ENCODE measurements at regions not wholly inside any gene's neighbourhood (a gene's known extent, or its start where the extent isn't known, plus 50 kb on each side); places are given as distances from the start of the nearest gene placed in this dataset.

GRCh38 chr4:175190654-175191053, 272.5 kb downstream of the ADAM29 start:
- Mint-ChIP-seq H3K9me3 (ENCODE audit: low read depth) (peaks cover 6% of the 10 kb centered on the region), H3K27ac (no peak overlapping the region), H3K27me3 (no peaks in the 10 kb centered on the region), H3K36me3 (no peaks in the 10 kb centered on the region), H3K4me1 (ENCODE audit: low read depth) (no peaks in the 10 kb centered on the region), H3K4me3 (no peak overlapping the region)

GRCh38 chr4:175198056-175198455, 279.9 kb downstream of the ADAM29 start:
- H3K9me3 Mint-ChIP-seq (ENCODE audit: low read depth), result no peaks in the 10 kb centered on the region
- H3K36me3 Mint-ChIP-seq, result no peaks in the 10 kb centered on the region
- no peaks in the 10 kb centered on the region for H3K4me1 Mint-ChIP-seq (ENCODE audit: low read depth)
- H3K27ac Mint-ChIP-seq, result no peak overlapping the region
- H3K4me3 Mint-ChIP-seq, result no peak overlapping the region
- no peaks in the 10 kb centered on the region for H3K27me3 Mint-ChIP-seq

- Mint-ChIP-seq H3K36me3 (no peaks in the 10 kb centered on the region), H3K4me1 (ENCODE audit: low read depth) (no peaks in the 10 kb centered on the region), H3K27me3 (no peaks in the 10 kb centered on the region), H3K27ac (no peak overlapping the region), H3K4me3 (no peak overlapping the region), H3K9me3 (ENCODE audit: low read depth) (peaks cover 4% of the 10 kb centered on the region)
Measured at GRCh38 chr4:175215208-175215607, 297.1 kb downstream of the ADAM29 start.

GRCh38 chr4:175215657-175216056, 297.5 kb downstream of the ADAM29 start:
- no peak overlapping the region for H3K27ac Mint-ChIP-seq

GRCh38 chr4:175229154-175229553, 311.0 kb downstream of the ADAM29 start:
- Mint-ChIP-seq H3K9me3 (ENCODE audit: low read depth) (peaks cover 3% of the 10 kb centered on the region), H3K4me3 (no peak overlapping the region), H3K27ac (no peak overlapping the region), H3K4me1 (ENCODE audit: low read depth) (no peaks in the 10 kb centered on the region), H3K36me3 (no peaks in the 10 kb centered on the region), H3K27me3 (no peaks in the 10 kb centered on the region)

More at GRCh38 chr4:175215657-175216056, 297.5 kb downstream of the ADAM29 start:
- H3K4me1 Mint-ChIP-seq (ENCODE audit: low read depth), result no peaks in the 10 kb centered on the region
- H3K4me3 Mint-ChIP-seq, result no peak overlapping the region
- H3K9me3 Mint-ChIP-seq (ENCODE audit: low read depth), result peaks cover 4% of the 10 kb centered on the region
- no peaks in the 10 kb centered on the region for H3K27me3 Mint-ChIP-seq
- H3K36me3 Mint-ChIP-seq, result no peaks in the 10 kb centered on the region

GRCh38 chr4:175234162-175234561, 316.0 kb downstream of the ADAM29 start:
- H3K27ac Mint-ChIP-seq, result no peak overlapping the region
- H3K36me3 Mint-ChIP-seq, result no peaks in the 10 kb centered on the region
- H3K27me3 Mint-ChIP-seq, result no peaks in the 10 kb centered on the region
- H3K9me3 Mint-ChIP-seq (ENCODE audit: low read depth), result peaks cover 3% of the 10 kb centered on the region
- no peaks in the 10 kb centered on the region for H3K4me1 Mint-ChIP-seq (ENCODE audit: low read depth)
- H3K4me3 Mint-ChIP-seq, result no peak overlapping the region

- Mint-ChIP-seq H3K9me3 (ENCODE audit: low read depth) (peaks cover 5% of the 10 kb centered on the region), H3K4me3 (no peak overlapping the region)
Measured at GRCh38 chr4:175238827-175239517, 320.8 kb downstream of the ADAM29 start.

GRCh38 chr4:175246941-175247340, 328.8 kb downstream of the ADAM29 start:
- Mint-ChIP-seq H3K27me3 (no peaks in the 10 kb centered on the region), H3K4me1 (ENCODE audit: low read depth) (no peaks in the 10 kb centered on the region), H3K4me3 (no peak overlapping the region), H3K9me3 (ENCODE audit: low read depth) (no peaks in the 10 kb centered on the region), H3K27ac (no peak overlapping the region), H3K36me3 (no peaks in the 10 kb centered on the region)

More at GRCh38 chr4:175238827-175239517, 320.8 kb downstream of the ADAM29 start:
- Mint-ChIP-seq H3K27me3 (no peaks in the 10 kb centered on the region), H3K36me3 (no peaks in the 10 kb centered on the region), H3K27ac (no peak overlapping the region), H3K4me1 (ENCODE audit: low read depth) (no peaks in the 10 kb centered on the region)

GRCh38 chr4:175252642-175253041, 334.5 kb downstream of the ADAM29 start:
- Mint-ChIP-seq H3K4me1 (ENCODE audit: low read depth) (no peaks in the 10 kb centered on the region), H3K4me3 (no peak overlapping the region), H3K36me3 (no peaks in the 10 kb centered on the region), H3K27ac (no peak overlapping the region), H3K9me3 (ENCODE audit: low read depth) (peaks cover 4% of the 10 kb centered on the region), H3K27me3 (no peaks in the 10 kb centered on the region)

- H3K4me3 Mint-ChIP-seq, result no peak overlapping the region
- no peak overlapping the region for H3K27ac Mint-ChIP-seq
- H3K9me3 Mint-ChIP-seq (ENCODE audit: low read depth), result peaks cover 4% of the 10 kb centered on the region
- no peaks in the 10 kb centered on the region for H3K36me3 Mint-ChIP-seq
- H3K4me1 Mint-ChIP-seq (ENCODE audit: low read depth), result no peaks in the 10 kb centered on the region
- no peaks in the 10 kb centered on the region for H3K27me3 Mint-ChIP-seq
Measured at GRCh38 chr4:175253184-175253902, 335.2 kb downstream of the ADAM29 start.

- H3K4me3 Mint-ChIP-seq, result no peak overlapping the region
- H3K27me3 Mint-ChIP-seq, result no peaks in the 10 kb centered on the region
- H3K27ac Mint-ChIP-seq, result no peak overlapping the region
- no peaks in the 10 kb centered on the region for H3K36me3 Mint-ChIP-seq
- H3K9me3 Mint-ChIP-seq (ENCODE audit: low read depth), result no peaks in the 10 kb centered on the region
- no peaks in the 10 kb centered on the region for H3K4me1 Mint-ChIP-seq (ENCODE audit: low read depth)
Measured at GRCh38 chr4:175263537-175263936, 345.4 kb downstream of the ADAM29 start.

GRCh38 chr4:175271010-175271630, 353.0 kb downstream of the ADAM29 start:
- Mint-ChIP-seq H3K36me3 (no peaks in the 10 kb centered on the region), H3K4me1 (ENCODE audit: low read depth) (no peaks in the 10 kb centered on the region), H3K9me3 (ENCODE audit: low read depth) (no peaks in the 10 kb centered on the region), H3K4me3 (no peak overlapping the region), H3K27ac (no peak overlapping the region), H3K27me3 (no peaks in the 10 kb centered on the region)

- no peak overlapping the region for H3K27ac Mint-ChIP-seq
Measured at GRCh38 chr4:175273995-175274753, 356.0 kb downstream of the ADAM29 start.

GRCh38 chr4:175277816-175278215, 359.7 kb downstream of the ADAM29 start:
- Mint-ChIP-seq H3K27me3 (no peaks in the 10 kb centered on the region), H3K4me3 (no peak overlapping the region), H3K4me1 (ENCODE audit: low read depth) (no peaks in the 10 kb centered on the region), H3K36me3 (no peaks in the 10 kb centered on the region), H3K27ac (no peak overlapping the region), H3K9me3 (ENCODE audit: low read depth) (no peaks in the 10 kb centered on the region)

More at GRCh38 chr4:175273995-175274753, 356.0 kb downstream of the ADAM29 start:
- Mint-ChIP-seq H3K36me3 (no peaks in the 10 kb centered on the region), H3K27me3 (no peaks in the 10 kb centered on the region), H3K4me1 (ENCODE audit: low read depth) (no peaks in the 10 kb centered on the region), H3K9me3 (ENCODE audit: low read depth) (no peaks in the 10 kb centered on the region), H3K4me3 (no peak overlapping the region)

GRCh38 chr4:175280153-175280552, 362.0 kb downstream of the ADAM29 start:
- no peak overlapping the region for H3K27ac Mint-ChIP-seq
- no peaks in the 10 kb centered on the region for H3K4me1 Mint-ChIP-seq (ENCODE audit: low read depth)
- H3K9me3 Mint-ChIP-seq (ENCODE audit: low read depth), result no peaks in the 10 kb centered on the region
- H3K36me3 Mint-ChIP-seq, result no peaks in the 10 kb centered on the region
- H3K4me3 Mint-ChIP-seq, result no peak overlapping the region
- no peaks in the 10 kb centered on the region for H3K27me3 Mint-ChIP-seq
